GM18861 (cell line): ENCODE measurements at regions not wholly inside any gene's neighbourhood (a gene's known extent, or its start where the extent isn't known, plus 50 kb on each side); places are given as distances from the start of the nearest gene placed in this dataset.
"Not testable (repeated sequence)": the region's sequence is repeated elsewhere in the genome, so short reads cannot be mapped to it uniquely, and the experiment has no call there.

ENCODE experiments used
- ATAC-seq: cut with Tn5 transposase; IDR thresholded peaks from one replicate; pipeline ENCODE4 v1.9.1; 2021; ENCODE audit not compliant: unreplicated experiment

GRCh38 chr6:68077661-68078060, 557.4 kb upstream of the ADGRB3 start:
- no peak for ATAC-seq

- no peak for ATAC-seq
Observed at GRCh38 chr6:68071740-68072139, 563.3 kb upstream of the ADGRB3 start.

- no peak for ATAC-seq
Observed at GRCh38 chr6:68069921-68070710, 565.0 kb upstream of the ADGRB3 start.

- no peak for ATAC-seq
Observed at GRCh38 chr6:68059899-68060298, 575.2 kb upstream of the ADGRB3 start.

GRCh38 chr6:68059261-68059660, 575.8 kb upstream of the ADGRB3 start:
- no peak for ATAC-seq

- not testable (repeated sequence) for ATAC-seq
Observed at GRCh38 chr6:68056596-68056995, 578.5 kb upstream of the ADGRB3 start.

GRCh38 chr6:68054756-68055155, 580.3 kb upstream of the ADGRB3 start:
- ATAC-seq: no peak

GRCh38 chr6:68053805-68054373, 581.2 kb upstream of the ADGRB3 start:
- ATAC-seq: no peak

- no peak for ATAC-seq
Observed at GRCh38 chr6:68052234-68052633, 582.8 kb upstream of the ADGRB3 start.

- ATAC-seq: no peak
Observed at GRCh38 chr6:68049562-68049961, 585.5 kb upstream of the ADGRB3 start.

- ATAC-seq: no peak
Observed at GRCh38 chr6:68046756-68047155, 588.3 kb upstream of the ADGRB3 start.

- ATAC-seq: no peak
Observed at GRCh38 chr6:68046302-68046701, 588.8 kb upstream of the ADGRB3 start.

GRCh38 chr6:68045193-68045592, 589.9 kb upstream of the ADGRB3 start:
- ATAC-seq: no peak

GRCh38 chr6:68044264-68044663, 590.8 kb upstream of the ADGRB3 start:
- no peak for ATAC-seq

- ATAC-seq: no peak
Observed at GRCh38 chr6:68043122-68043398, 592.0 kb upstream of the ADGRB3 start.

- no peak for ATAC-seq
Observed at GRCh38 chr6:68042339-68043121, 592.6 kb upstream of the ADGRB3 start.

- ATAC-seq: no peak
Observed at GRCh38 chr6:68040780-68041179, 594.3 kb upstream of the ADGRB3 start.

- ATAC-seq: no peak
Observed at GRCh38 chr6:68040312-68040778, 594.7 kb upstream of the ADGRB3 start.

GRCh38 chr6:68039641-68040311, 595.3 kb upstream of the ADGRB3 start:
- no peak for ATAC-seq

GRCh38 chr6:68038815-68039408, 596.2 kb upstream of the ADGRB3 start:
- no peak for ATAC-seq

- ATAC-seq: no peak
Observed at GRCh38 chr6:68032217-68032616, 602.9 kb upstream of the ADGRB3 start.
